Prostate gland (tissue), 2 donors: ENCODE measurements at regions not wholly inside any gene's neighbourhood (a gene's known extent, or its start where the extent isn't known, plus 50 kb on each side); places are given as distances from the start of the nearest gene placed in this dataset.

Source experiments
- DNase-seq: peaks from one replicate; pipeline ENCODE4 v3.0.0-alpha.2; 2019; ENCODE audit warnings: low spot score
- H3K27ac ChIP-seq, 2 donors: fragments of 200-600 bp; sonication (generic); 2 replicates each; pipeline ENCODE4 v1.5.1; 2017 to 2019
- H3K27me3 ChIP-seq: fragments of 200-600 bp; sonication (generic); replicated peaks from 2 replicates; pipeline ENCODE4 v1.5.1; 2019; ENCODE audit not compliant: insufficient read depth
- H3K36me3 ChIP-seq, 2 donors: fragments of 200-600 bp; sonication (generic); 1 replicate in 1 of 2; 2 replicates in 1 of 2; pipeline versions ENCODE4 v1.5.1 to v1.8.1; 2017 to 2019
- H3K4me1 ChIP-seq: fragments of 200-600 bp; sonication (generic); replicated peaks from 2 replicates; pipeline ENCODE4 v1.5.1; 2019
- H3K4me3 ChIP-seq, 2 donors: fragments of 200-600 bp; sonication (generic); 2 replicates each; pipeline ENCODE4 v1.5.1; 2017 to 2019
- H3K9me3 ChIP-seq: fragments of 200-600 bp; sonication (generic); 2 replicates; pipeline ENCODE4 v1.5.1; 2017
- CTCF ChIP-seq, 4 experiments: fragments of 200-600 bp in 2 of 4; fragments of 450-650 bp in 2 of 4; sonication (generic) in 2 of 4; IDR thresholded peaks; 1 replicate in 3 of 4; 2 replicates in 1 of 4; pipeline ENCODE4 v1.5.1; 2016 to 2019; ENCODE audit warnings: antibody characterized with exemption in 4 of 4, mild to moderate bottlenecking in 2 of 4, moderate library complexity in 2 of 4
- POLR2A ChIP-seq: fragments of 450-650 bp; IDR thresholded peaks from one replicate; pipeline ENCODE4 v1.6.1; 2016; ENCODE audit warnings: antibody characterized with exemption, mild to moderate bottlenecking
- POLR2AphosphoS5 ChIP-seq: sonication (generic); formaldehyde crosslinking; IDR thresholded peaks from one replicate; pipeline ENCODE4 v1.6.1; 2017; ENCODE audit warnings: antibody characterized with exemption
- WGBS: methylation state at CpG from one replicate; pipeline ENCODE4 v1.1.5; 2018; 5-methylcytosine and 5-hydroxymethylcytosine counted together
- intact Hi-C: fragments of 100-400 bp; cut with DNase I; formaldehyde crosslinking; loops from one replicate; pipeline ENCODE4 v1.14.2; 2022

GRCh38 chr2:108189316-108189715 is 50.5 kb upstream of the SULT1C3 start:
- Histone ChIP-seq H3K9me3 (no peaks in the 10 kb centered on the region), H3K27me3 (no peaks in the 10 kb centered on the region), H3K4me1 (no peaks in the 10 kb centered on the region), H3K36me3 (no peaks in the 10 kb centered on the region), H3K4me3 (no peak overlapping the region), H3K27ac (no peak overlapping the region)
- intact Hi-C loops, result no loop called here
- WGBS, result 37% methylated on average over 1 of the region's 1 CpG
- TF ChIP-seq POLR2AphosphoS5 (no peak), CTCF (IDR thresholded peaks at IDR 0.05) (no peak), POLR2A (no peak)
- DNase-seq, result no peak
